ENCODE measurements at regions not wholly inside any gene's neighbourhood (a gene's known extent, or its start where the extent isn't known, plus 50 kb on each side); places are given as distances from the start of the nearest gene placed in this dataset.

GRCh38 chr16:85971902-85972638 is 73.1 kb downstream of the IRF8 start:
- no peak for TF ChIP-seq REST (IDR thresholded peaks at IDR 0.05; ENCODE audit: insufficient read depth in 1 of 2, low read depth in 2 of 2, low read length in 1 of 2)
- no peaks in the 10 kb centered on the region for H3K36me3 ChIP-seq (ENCODE audit: control insufficient read depth, insufficient read depth, low read length)
- no peaks in the 10 kb centered on the region; the same call in 1 of the 2 replicates for H3K27me3 ChIP-seq (ENCODE audit: control insufficient read depth, insufficient read depth, low read length)
- no peaks in the 10 kb centered on the region for H3K9me3 ChIP-seq (ENCODE audit: control insufficient read depth, insufficient read depth, low read depth, low read length)
- intact Hi-C loops (cut with micrococcal nuclease; ENCODE audit: unreplicated experiment) (no loop called here), in situ Hi-C loops (cut with HindIII; ENCODE audit: low pct_unique_long_range_greater_than_20kb, low sequenced_read_pairs) (no loop called here)
- no peaks in the 10 kb centered on the region; the same call in 1 of the 2 replicates for H3K4me1 ChIP-seq (ENCODE audit: control insufficient read depth, insufficient read depth, low read length)
- no peak for DNase-seq (ENCODE audit: low read depth, low spot score)
- H3K27ac ChIP-seq (ENCODE audit: low read length): no peak overlapping the region
- ChIA-PET CTCF (no interaction called here), POLR2A (no interaction called here)
- no TSS peak for BruUV-seq (replicated peaks)
- ATAC-seq: no peak
- H3K4me3 ChIP-seq (ENCODE audit: low read depth in 2 of 2, low read length in 2 of 2): no peak overlapping the region

- Histone ChIP-seq H3K36me3 (ENCODE audit: control insufficient read depth, insufficient read depth, low read length) (no peaks in the 10 kb centered on the region), H3K4me3 (ENCODE audit: low read depth in 2 of 2, low read length in 2 of 2) (no peak overlapping the region), H3K27ac (ENCODE audit: low read length) (no peak overlapping the region), H3K27me3 (ENCODE audit: control insufficient read depth, insufficient read depth, low read length) (no peaks in the 10 kb centered on the region; the same call in 1 of the 2 replicates), H3K9me3 (ENCODE audit: control insufficient read depth, insufficient read depth, low read depth, low read length) (no peaks in the 10 kb centered on the region), H3K4me1 (ENCODE audit: control insufficient read depth, insufficient read depth, low read length) (no peaks in the 10 kb centered on the region; the same call in 1 of the 2 replicates)
- ChIA-PET POLR2A (no interaction called here), CTCF (no interaction called here)
- no TSS peak for BruUV-seq (replicated peaks)
- in situ Hi-C loops (cut with HindIII; ENCODE audit: low pct_unique_long_range_greater_than_20kb, low sequenced_read_pairs): no loop called here
- TF ChIP-seq CTCF (IDR thresholded peaks at IDR 0.05): no peak
- DNase-seq (ENCODE audit: low read depth, low spot score): no peak
- ATAC-seq: no peak
- intact Hi-C loops (cut with micrococcal nuclease; ENCODE audit: unreplicated experiment): no loop called here
These were observed 75.7 kb downstream of the IRF8 start for GRCh38 chr16:85974428-85975375.

- H3K27ac ChIP-seq (ENCODE audit: low read length): no peak overlapping the region
- TF ChIP-seq POLR2AphosphoS5 (IDR thresholded peaks at IDR 0.05; ENCODE audit: low read depth, low read length) (no peak), SIN3A (IDR thresholded peaks at IDR 0.05; ENCODE audit: borderline replicate concordance, insufficient read depth, low read depth, low read length) (no peak), CTCF (IDR thresholded peaks at IDR 0.05) (no peak), REST (IDR thresholded peaks at IDR 0.05; ENCODE audit: insufficient read depth in 1 of 2, low read depth in 2 of 2, low read length in 1 of 2) (no peak), TCF7L2 (IDR thresholded peaks at IDR 0.05; ENCODE audit: low read depth, low read length) (no peak)
- H3K9me3 ChIP-seq (ENCODE audit: control insufficient read depth, insufficient read depth, low read depth, low read length): no peaks in the 10 kb centered on the region
- in situ Hi-C loops (cut with HindIII; ENCODE audit: low pct_unique_long_range_greater_than_20kb, low sequenced_read_pairs) (no loop called here), intact Hi-C loops (cut with micrococcal nuclease; ENCODE audit: unreplicated experiment) (no loop called here)
- CTCF ChIA-PET: no interaction called here
- no TSS peak for BruUV-seq (replicated peaks)
- H3K36me3 ChIP-seq (ENCODE audit: control insufficient read depth, insufficient read depth, low read length): no peaks in the 10 kb centered on the region
- no peak overlapping the region for H3K4me3 ChIP-seq (ENCODE audit: low read depth in 2 of 2, low read length in 2 of 2)
- DNase-seq (ENCODE audit: low read depth, low spot score) (no peak), ATAC-seq (no peak)
- no peaks in the 10 kb centered on the region; the same call in 1 of the 2 replicates for H3K27me3 ChIP-seq (ENCODE audit: control insufficient read depth, insufficient read depth, low read length)
- POLR2A ChIA-PET: no interaction called here
- no peaks in the 10 kb centered on the region for H3K4me1 ChIP-seq (ENCODE audit: control insufficient read depth, insufficient read depth, low read length)
These were observed 76.6 kb downstream of the IRF8 start for GRCh38 chr16:85975451-85975981.

All from Panc1 (cell line).